OCI-LY1 (cell line): ENCODE measurements at regions not wholly inside any gene's neighbourhood (a gene's known extent, or its start where the extent isn't known, plus 50 kb on each side); places are given as distances from the start of the nearest gene placed in this dataset.

Source experiments
- H2AFZ ChIP-seq: fragments of 200-600 bp; sonication (generic), shearing (Covaris generic); 2 replicates; pipeline ENCODE4 v1.6.0; 2014; ENCODE audit warnings: antibody characterized with exemption, mild to moderate bottlenecking, low read length
- H3F3A ChIP-seq: fragments of 200-600 bp; sonication (generic), shearing (Covaris generic); 2 replicates; pipeline ENCODE4 v1.6.0; 2014; ENCODE audit warnings: mild to moderate bottlenecking, antibody characterized with exemption, low read length, moderate library complexity; ENCODE audit not compliant: insufficient read depth
- H3K27ac ChIP-seq: fragments of 200-600 bp; sonication (generic); 2 replicates; pipeline ENCODE4 v1.5.1; 2014; ENCODE audit warnings: low read length, mixed run types, mild to moderate bottlenecking, low read depth; ENCODE audit not compliant: poor library complexity, severe bottlenecking
- H3K27me3 ChIP-seq: fragments of 200-600 bp; sonication (generic); 2 replicates; pipeline ENCODE4 v1.6.0; 2014; ENCODE audit warnings: antibody characterized with exemption, mild to moderate bottlenecking, low read length, moderate library complexity; ENCODE audit not compliant: insufficient read depth
- H3K36me3 ChIP-seq: fragments of 200-600 bp; sonication (generic); 2 replicates; pipeline ENCODE4 v1.6.1; 2014; ENCODE audit warnings: mild to moderate bottlenecking, antibody characterized with exemption, low read length, moderate library complexity, mixed read lengths; ENCODE audit not compliant: insufficient read depth
- H3K4me1 ChIP-seq: fragments of 200-600 bp; sonication (generic); 2 replicates; pipeline ENCODE4 v1.5.1; 2014; ENCODE audit warnings: mild to moderate bottlenecking, low read length, moderate library complexity; ENCODE audit not compliant: insufficient read depth, severe bottlenecking
- H3K4me2 ChIP-seq: fragments of 200-600 bp; sonication (generic), shearing (Covaris generic); 2 replicates; pipeline ENCODE4 v1.6.1; 2014; ENCODE audit warnings: low read length
- H3K4me3 ChIP-seq: fragments of 200-600 bp; sonication (generic); 2 replicates; pipeline ENCODE4 v1.5.1; 2014; ENCODE audit warnings: low read length, low read depth, mild to moderate bottlenecking, mixed read lengths; ENCODE audit not compliant: poor library complexity, severe bottlenecking
- H3K79me2 ChIP-seq: fragments of 200-600 bp; shearing (Covaris generic); 2 replicates; pipeline ENCODE4 v1.6.1; 2016; ENCODE audit warnings: mixed run types, low read length, mixed read lengths; ENCODE audit not compliant: insufficient read depth
- H3K9ac ChIP-seq: fragments of 200-600 bp; sonication (generic), shearing (Covaris generic); 2 replicates; pipeline ENCODE4 v1.6.1; 2014; ENCODE audit warnings: mild to moderate bottlenecking, low read length, mixed read lengths
- H3K9me2 ChIP-seq: fragments of 200-600 bp; sonication (generic), shearing (Covaris generic); 2 replicates; pipeline ENCODE4 v1.6.1; 2014; ENCODE audit warnings: low read depth, mild to moderate bottlenecking, low read length, mixed read lengths
- H3K9me3 ChIP-seq: fragments of 200-600 bp; shearing (Covaris generic); 2 replicates; pipeline ENCODE4 v1.6.1; 2014; ENCODE audit warnings: low read length, mixed read lengths
- H4K20me1 ChIP-seq: fragments of 200-600 bp; sonication (generic), shearing (Covaris generic); 2 replicates; pipeline ENCODE4 v1.6.0; 2016; ENCODE audit warnings: mild to moderate bottlenecking, low read length; ENCODE audit not compliant: insufficient read depth
- EZH2 ChIP-seq: fragments of 200-600 bp; sonication (generic), shearing (Covaris generic); IDR thresholded peaks from 2 replicates; pipeline ENCODE4 v1.8.0; 2017; ENCODE audit warnings: borderline replicate concordance, mixed run types, mild to moderate bottlenecking, antibody characterized with exemption, low read length, moderate library complexity, mixed read lengths
- TF ChIP-seq, protein P1 (sequence below): fragments of 200-600 bp; sonication (generic), shearing (Covaris generic); IDR thresholded peaks from 2 replicates; pipeline ENCODE4 v1.5.1; 2017; ENCODE audit warnings: mild to moderate bottlenecking, antibody characterized with exemption, low read length, moderate library complexity, mixed read lengths

- no peak overlapping the region for H3K9ac ChIP-seq
- TF ChIP-seq, protein P1, sequence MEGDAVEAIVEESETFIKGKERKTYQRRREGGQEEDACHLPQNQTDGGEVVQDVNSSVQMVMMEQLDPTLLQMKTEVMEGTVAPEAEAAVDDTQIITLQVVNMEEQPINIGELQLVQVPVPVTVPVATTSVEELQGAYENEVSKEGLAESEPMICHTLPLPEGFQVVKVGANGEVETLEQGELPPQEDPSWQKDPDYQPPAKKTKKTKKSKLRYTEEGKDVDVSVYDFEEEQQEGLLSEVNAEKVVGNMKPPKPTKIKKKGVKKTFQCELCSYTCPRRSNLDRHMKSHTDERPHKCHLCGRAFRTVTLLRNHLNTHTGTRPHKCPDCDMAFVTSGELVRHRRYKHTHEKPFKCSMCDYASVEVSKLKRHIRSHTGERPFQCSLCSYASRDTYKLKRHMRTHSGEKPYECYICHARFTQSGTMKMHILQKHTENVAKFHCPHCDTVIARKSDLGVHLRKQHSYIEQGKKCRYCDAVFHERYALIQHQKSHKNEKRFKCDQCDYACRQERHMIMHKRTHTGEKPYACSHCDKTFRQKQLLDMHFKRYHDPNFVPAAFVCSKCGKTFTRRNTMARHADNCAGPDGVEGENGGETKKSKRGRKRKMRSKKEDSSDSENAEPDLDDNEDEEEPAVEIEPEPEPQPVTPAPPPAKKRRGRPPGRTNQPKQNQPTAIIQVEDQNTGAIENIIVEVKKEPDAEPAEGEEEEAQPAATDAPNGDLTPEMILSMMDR = no peak
- no peak for TF ChIP-seq EZH2
- H3K27ac ChIP-seq = no peak overlapping the region
- no peaks in the 10 kb centered on the region for H3K27me3 ChIP-seq
- H3K79me2 ChIP-seq = no peaks in the 10 kb centered on the region
- H3K36me3 ChIP-seq = no peaks in the 10 kb centered on the region
- H4K20me1 ChIP-seq = no peaks in the 10 kb centered on the region
- no peaks in the 10 kb centered on the region for H3K9me2 ChIP-seq
- no peaks in the 10 kb centered on the region for H3K9me3 ChIP-seq
- no peaks in the 10 kb centered on the region for H3K4me1 ChIP-seq
- no peak overlapping the region for H2AFZ ChIP-seq
- H3F3A ChIP-seq = no peaks in the 10 kb centered on the region
- no peak overlapping the region for H3K4me2 ChIP-seq
- H3K4me3 ChIP-seq = no peak overlapping the region
Observed at GRCh38 chr15:31577108-31577507, 250.5 kb downstream of the KLF13 start.

DNA sequence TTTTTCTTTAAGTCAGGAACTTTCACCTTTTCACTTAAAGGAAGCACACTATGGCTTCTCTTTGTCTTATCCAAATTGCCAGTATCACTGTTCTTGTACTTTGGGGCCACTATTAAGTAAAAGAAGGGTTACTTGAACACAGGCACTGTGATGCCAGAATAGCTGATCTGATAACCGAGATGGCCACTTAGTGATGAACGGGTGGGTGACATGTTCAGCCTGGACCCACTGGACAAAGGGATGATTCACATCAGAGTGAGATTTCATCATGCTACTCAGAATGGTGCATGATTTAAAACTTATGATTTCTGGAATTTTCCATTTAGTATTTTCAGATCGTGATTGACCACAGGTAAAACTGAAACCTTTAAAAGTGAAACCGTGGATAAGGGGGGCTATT lies 252.6 kb downstream of the KLF13 start:
- no peak overlapping the region for H3K27ac ChIP-seq
- H3K4me3 ChIP-seq = no peak overlapping the region
- no peaks in the 10 kb centered on the region for H3K9me2 ChIP-seq
- H2AFZ ChIP-seq = no peak overlapping the region
- no peaks in the 10 kb centered on the region for H4K20me1 ChIP-seq
- TF ChIP-seq, protein P1 = no peak
- no peak for TF ChIP-seq EZH2
- H3K36me3 ChIP-seq = no peaks in the 10 kb centered on the region
- no peaks in the 10 kb centered on the region for H3K9me3 ChIP-seq
- H3K4me2 ChIP-seq = no peak overlapping the region
- no peak overlapping the region for H3K9ac ChIP-seq
- no peaks in the 10 kb centered on the region for H3K27me3 ChIP-seq
- no peaks in the 10 kb centered on the region for H3F3A ChIP-seq
- no peaks in the 10 kb centered on the region for H3K4me1 ChIP-seq
- no peaks in the 10 kb centered on the region for H3K79me2 ChIP-seq

DNA sequence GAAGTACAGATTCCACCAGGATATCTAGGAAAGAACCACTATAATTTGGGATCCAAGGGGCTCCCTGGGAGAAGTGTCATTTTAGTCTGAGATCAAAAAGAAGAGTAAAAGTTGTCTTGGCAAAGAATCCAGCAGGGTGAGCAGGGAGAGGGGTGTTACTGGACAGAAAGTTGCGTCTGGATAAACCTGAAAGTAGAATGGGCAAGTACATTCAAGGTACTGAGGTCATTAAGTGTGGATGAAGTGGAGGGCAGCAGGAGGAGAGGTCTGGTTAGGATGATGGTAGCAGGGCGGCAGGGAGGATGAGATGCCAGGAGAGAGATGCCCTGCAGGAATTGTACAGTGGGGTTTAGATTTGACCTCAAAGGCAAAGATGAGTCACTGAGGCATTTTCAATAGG lies 253.3 kb downstream of the KLF13 start:
- TF ChIP-seq EZH2 = no peak
- TF ChIP-seq, protein P1 = no peak
- no peaks in the 10 kb centered on the region for H3K79me2 ChIP-seq
- no peaks in the 10 kb centered on the region for H4K20me1 ChIP-seq
- H3K27ac ChIP-seq = no peak overlapping the region
- H3K9me2 ChIP-seq = no peaks in the 10 kb centered on the region
- H3K27me3 ChIP-seq = no peaks in the 10 kb centered on the region
- H3K4me3 ChIP-seq = no peak overlapping the region
- H3K9ac ChIP-seq = no peak overlapping the region
- H2AFZ ChIP-seq = no peak overlapping the region
- no peaks in the 10 kb centered on the region for H3F3A ChIP-seq
- no peaks in the 10 kb centered on the region for H3K9me3 ChIP-seq
- H3K4me2 ChIP-seq = no peak overlapping the region
- no peaks in the 10 kb centered on the region for H3K4me1 ChIP-seq
- no peaks in the 10 kb centered on the region for H3K36me3 ChIP-seq
